Panc1 (cell line): ENCODE measurements at regions not wholly inside any gene's neighbourhood (a gene's known extent, or its start where the extent isn't known, plus 50 kb on each side); places are given as distances from the start of the nearest gene placed in this dataset.

Source experiments
- ATAC-seq: fragments of 200-7000 bp; cut with Tn5 transposase; 2 replicates; pipeline ENCODE4 v1.9.1; 2020; ENCODE audit warnings: mild to moderate bottlenecking, moderate library complexity
- BruUV-seq: library from RNA; stranded (reverse); fragments of 400-500 nt; replicated peaks from 2 replicates; lab custom pipeline; 2021; lab: Mats Ljungman, UMichigan
- CTCF ChIA-PET: fragments of 300-600 bp; sonication (Branson Sonifier 250); formaldehyde crosslinking; loops from one replicate; lab custom pipeline; 2022; ENCODE audit warnings: antibody characterized with exemption; lab: Charles Lee
- POLR2A ChIA-PET: fragments of 300-600 bp; sonication (Branson Sonifier 250); formaldehyde crosslinking; loops from one replicate; lab custom pipeline; 2022; ENCODE audit warnings: antibody characterized with exemption; lab: Charles Lee
- DNase-seq: peaks from one replicate; pipeline ENCODE4 v3.0.0-alpha.2; 2010; ENCODE audit warnings: low read depth, low spot score
- H3K27ac ChIP-seq: 2 replicates; pipeline ENCODE4 v1.5.1; 2011; ENCODE audit warnings: mild to moderate bottlenecking, low read length, inconsistent platforms
- H3K27me3 ChIP-seq: fragments of 200-500 bp; sonication (Bioruptor generic); 2 replicates; pipeline ENCODE4 v1.6.0; 2014; ENCODE audit warnings: low read length, inconsistent platforms; ENCODE audit not compliant: control insufficient read depth, insufficient read depth
- H3K36me3 ChIP-seq: fragments of 200-500 bp; sonication (Bioruptor generic); 2 replicates; pipeline ENCODE4 v1.5.1; 2014; ENCODE audit warnings: inconsistent platforms, mild to moderate bottlenecking, low read length, moderate library complexity; ENCODE audit not compliant: control insufficient read depth, insufficient read depth
- H3K4me1 ChIP-seq: 2 replicates; pipeline ENCODE4 v1.5.1; 2011; ENCODE audit warnings: inconsistent platforms, mild to moderate bottlenecking, low read length, moderate library complexity; ENCODE audit not compliant: control insufficient read depth, insufficient read depth
- H3K4me3 ChIP-seq, 2 experiments: 2 replicates each; pipeline ENCODE4 v1.5.1; 2011 to 2012; ENCODE audit warnings: low read depth in 2 of 2, low read length in 2 of 2, mild to moderate bottlenecking in 2 of 2, inconsistent platforms in 1 of 2, moderate library complexity in 1 of 2
- H3K9me3 ChIP-seq: fragments of 200-500 bp; sonication (Bioruptor generic); 2 replicates; pipeline ENCODE4 v1.5.1; 2014; ENCODE audit warnings: low read depth, mild to moderate bottlenecking, inconsistent platforms, low read length, moderate library complexity; ENCODE audit not compliant: control insufficient read depth, insufficient read depth
- CTCF ChIP-seq: fragments of 450-650 bp; IDR thresholded peaks from 2 replicates; pipeline ENCODE4 v1.5.1; 2017; ENCODE audit warnings: mild to moderate bottlenecking
- POLR2AphosphoS5 ChIP-seq: IDR thresholded peaks from 2 replicates; pipeline ENCODE4 v1.6.1; 2012; ENCODE audit warnings: mild to moderate bottlenecking, low read depth, low read length, moderate library complexity
- SIN3A ChIP-seq: IDR thresholded peaks from 2 replicates; pipeline ENCODE4 v1.6.1; 2012; ENCODE audit warnings: low read depth, mild to moderate bottlenecking, low read length, moderate library complexity, borderline replicate concordance; ENCODE audit not compliant: insufficient read depth
- TCF7L2 ChIP-seq: IDR thresholded peaks from 2 replicates; pipeline ENCODE4 v1.6.1; 2011; ENCODE audit warnings: mild to moderate bottlenecking, low read depth, low read length, inconsistent platforms
- in situ Hi-C: cut with HindIII; loops from 2 replicates; pipeline ENCODE4 v1.10.0; 2016; ENCODE audit warnings: low sequenced_read_pairs, low pct_unique_long_range_greater_than_20kb
- intact Hi-C: fragments of 100-400 bp; cut with micrococcal nuclease; formaldehyde crosslinking; loops from one replicate; pipeline ENCODE4 v1.10.0; 2022; ENCODE audit not compliant: unreplicated experiment
- TF ChIP-seq, protein P1 (sequence below), 2 experiments: IDR thresholded peaks; 2 replicates each; pipeline ENCODE4 v1.6.1; 2011 to 2012; ENCODE audit warnings: low read depth in 2 of 2, control low read depth in 1 of 2, low read length in 1 of 2, mild to moderate bottlenecking in 1 of 2, moderate library complexity in 1 of 2; ENCODE audit not compliant: insufficient read depth in 1 of 2

- H3K4me1 ChIP-seq = no peaks in the 10 kb centered on the region
- H3K27me3 ChIP-seq = no peaks in the 10 kb centered on the region
- H3K9me3 ChIP-seq = no peaks in the 10 kb centered on the region
- BruUV-seq = no TSS peak
- no peak for ATAC-seq
- in situ Hi-C loops = no loop called here
- ChIA-PET POLR2A (interaction anchor here (0.6 kb wide), 1 partner anchor 189 kb away, joined by 13 read pairs; no protein-coding TSS in a partner anchor), CTCF (no interaction called here)
- DNase-seq = no peak
- intact Hi-C loops = no loop called here
- no peak overlapping the region for H3K4me3 ChIP-seq
- H3K36me3 ChIP-seq = no peaks in the 10 kb centered on the region
- no peak for TF ChIP-seq TCF7L2
- no peak for TF ChIP-seq POLR2AphosphoS5
- no peak for TF ChIP-seq SIN3A
- TF ChIP-seq CTCF = no peak
- TF ChIP-seq, protein P1, sequence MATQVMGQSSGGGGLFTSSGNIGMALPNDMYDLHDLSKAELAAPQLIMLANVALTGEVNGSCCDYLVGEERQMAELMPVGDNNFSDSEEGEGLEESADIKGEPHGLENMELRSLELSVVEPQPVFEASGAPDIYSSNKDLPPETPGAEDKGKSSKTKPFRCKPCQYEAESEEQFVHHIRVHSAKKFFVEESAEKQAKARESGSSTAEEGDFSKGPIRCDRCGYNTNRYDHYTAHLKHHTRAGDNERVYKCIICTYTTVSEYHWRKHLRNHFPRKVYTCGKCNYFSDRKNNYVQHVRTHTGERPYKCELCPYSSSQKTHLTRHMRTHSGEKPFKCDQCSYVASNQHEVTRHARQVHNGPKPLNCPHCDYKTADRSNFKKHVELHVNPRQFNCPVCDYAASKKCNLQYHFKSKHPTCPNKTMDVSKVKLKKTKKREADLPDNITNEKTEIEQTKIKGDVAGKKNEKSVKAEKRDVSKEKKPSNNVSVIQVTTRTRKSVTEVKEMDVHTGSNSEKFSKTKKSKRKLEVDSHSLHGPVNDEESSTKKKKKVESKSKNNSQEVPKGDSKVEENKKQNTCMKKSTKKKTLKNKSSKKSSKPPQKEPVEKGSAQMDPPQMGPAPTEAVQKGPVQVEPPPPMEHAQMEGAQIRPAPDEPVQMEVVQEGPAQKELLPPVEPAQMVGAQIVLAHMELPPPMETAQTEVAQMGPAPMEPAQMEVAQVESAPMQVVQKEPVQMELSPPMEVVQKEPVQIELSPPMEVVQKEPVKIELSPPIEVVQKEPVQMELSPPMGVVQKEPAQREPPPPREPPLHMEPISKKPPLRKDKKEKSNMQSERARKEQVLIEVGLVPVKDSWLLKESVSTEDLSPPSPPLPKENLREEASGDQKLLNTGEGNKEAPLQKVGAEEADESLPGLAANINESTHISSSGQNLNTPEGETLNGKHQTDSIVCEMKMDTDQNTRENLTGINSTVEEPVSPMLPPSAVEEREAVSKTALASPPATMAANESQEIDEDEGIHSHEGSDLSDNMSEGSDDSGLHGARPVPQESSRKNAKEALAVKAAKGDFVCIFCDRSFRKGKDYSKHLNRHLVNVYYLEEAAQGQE (IDR thresholded peaks at IDR 0.05; ENCODE audit: insufficient read depth in 1 of 2, low read depth in 2 of 2, low read length in 1 of 2) = no peak
- no peak overlapping the region for H3K27ac ChIP-seq
Measured at GRCh38 chr21:17159697-17160096, 353.1 kb upstream of the CXADR start.

- H3K4me1 ChIP-seq = no peaks in the 10 kb centered on the region
- intact Hi-C loops (no loop called here), in situ Hi-C loops (no loop called here)
- ChIA-PET CTCF (no interaction called here), POLR2A (no interaction called here)
- ATAC-seq = no peak
- TF ChIP-seq CTCF (no peak), POLR2AphosphoS5 (no peak), TCF7L2 (no peak)
- no peaks in the 10 kb centered on the region for H3K27me3 ChIP-seq
- H3K27ac ChIP-seq = no peak overlapping the region
- H3K36me3 ChIP-seq = no peaks in the 10 kb centered on the region
- no peaks in the 10 kb centered on the region for H3K9me3 ChIP-seq
- BruUV-seq = no TSS peak
- H3K4me3 ChIP-seq = no peak overlapping the region
- DNase-seq = no peak
Measured at GRCh38 chr21:17185674-17186073, 327.2 kb upstream of the CXADR start.
